HepG2 (cell line): ENCODE measurements at regions not wholly inside any gene's neighbourhood (a gene's known extent, or its start where the extent isn't known, plus 50 kb on each side); places are given as distances from the start of the nearest gene placed in this dataset.
A peak's percentile ranks its signal among the peaks of the same experiment; 100 is the strongest.

Experiments used
- ATAD3A ChIP-seq: sonication (generic); formaldehyde crosslinking; IDR thresholded peaks from 2 replicates; pipeline ENCODE4 v1.4.0; 2020; ENCODE audit warnings: missing genetic modification reagents
- CCDC6 ChIP-seq: sonication (generic); formaldehyde crosslinking; IDR thresholded peaks from 2 replicates; pipeline ENCODE4 v1.8.1; 2022; ENCODE audit warnings: mild to moderate bottlenecking, missing genetic modification reagents, moderate library complexity
- CHCHD3 ChIP-seq: sonication (generic); formaldehyde crosslinking; IDR thresholded peaks from 2 replicates; pipeline ENCODE4 v1.8.0; 2022; ENCODE audit warnings: mild to moderate bottlenecking, missing genetic modification reagents, moderate library complexity
- DPF2 ChIP-seq: sonication (generic); formaldehyde crosslinking; IDR thresholded peaks from 2 replicates; pipeline ENCODE4 v1.4.0; 2020; ENCODE audit warnings: mild to moderate bottlenecking, low read depth, missing genetic modification reagents, borderline replicate concordance
- FOSL1 ChIP-seq: sonication (generic); formaldehyde crosslinking; IDR thresholded peaks from 2 replicates; pipeline ENCODE4 v1.9.0; 2021; ENCODE audit warnings: missing genetic modification reagents, borderline replicate concordance
- FOXJ3 ChIP-seq: sonication (generic); formaldehyde crosslinking; IDR thresholded peaks from 2 replicates; pipeline ENCODE4 v1.4.0; 2020; ENCODE audit warnings: missing genetic modification reagents, mild to moderate bottlenecking, borderline replicate concordance
- MEIS1 ChIP-seq: sonication (generic); formaldehyde crosslinking; IDR thresholded peaks from 2 replicates; pipeline ENCODE4 v1.9.0; 2021; ENCODE audit warnings: mild to moderate bottlenecking, missing genetic modification reagents, moderate library complexity, borderline replicate concordance
- NAIF1 ChIP-seq: sonication (generic); formaldehyde crosslinking; IDR thresholded peaks from 2 replicates; pipeline ENCODE4 v1.5.0; 2020; ENCODE audit warnings: mild to moderate bottlenecking, missing genetic modification reagents, borderline replicate concordance
- PCBP1 ChIP-seq: fragments of 200-400 bp; formaldehyde crosslinking; IDR thresholded peaks from 2 replicates; pipeline ENCODE4 v1.6.1; 2017; ENCODE audit warnings: mild to moderate bottlenecking, low read depth, low read length, borderline replicate concordance
- SMARCC2 ChIP-seq: fragments of 450-650 bp; IDR thresholded peaks from 2 replicates; pipeline ENCODE4 v1.6.1; 2017; ENCODE audit warnings: antibody characterized with exemption, mild to moderate bottlenecking
- SOX13 ChIP-seq, 3 experiments: fragments of 450-650 bp in 1 of 3; sonication (generic) in 1 of 3; formaldehyde crosslinking in 1 of 3; IDR thresholded peaks in 2 of 3; conservative IDR thresholded peaks in 1 of 3; 2 replicates each; pipeline versions ENCODE4 v1.5.0 to v1.6.1; 2016 to 2020; ENCODE audit warnings: antibody characterized with exemption in 1 of 3, mild to moderate bottlenecking in 1 of 3, missing compliant biosample characterization in 1 of 3, missing genetic modification reagents in 1 of 3, moderate library complexity in 1 of 3
- ZNF207 ChIP-seq: fragments of 450-650 bp; IDR thresholded peaks from 2 replicates; pipeline ENCODE4 v1.6.1; 2016; ENCODE audit warnings: antibody characterized with exemption, borderline replicate concordance
- ZNF460 ChIP-seq: sonication (generic); formaldehyde crosslinking; IDR thresholded peaks from 2 replicates; pipeline ENCODE4 v1.5.1; 2020; ENCODE audit warnings: missing genetic modification reagents, mild to moderate bottlenecking, borderline replicate concordance
- ZNF530 ChIP-seq: sonication (generic); formaldehyde crosslinking; IDR thresholded peaks from 2 replicates; pipeline ENCODE4 v1.5.0; 2020; ENCODE audit warnings: low read depth, mild to moderate bottlenecking, missing genetic modification reagents
- ZNF720 ChIP-seq: sonication (generic); formaldehyde crosslinking; IDR thresholded peaks from 2 replicates; pipeline ENCODE4 v1.4.0; 2020; ENCODE audit warnings: missing genetic modification reagents
- TF ChIP-seq, protein P1 (sequence below): IDR thresholded peaks from 2 replicates; pipeline ENCODE4 v1.6.1; 2016; ENCODE audit warnings: mild to moderate bottlenecking, missing biosample characterization, missing genetic modification reagents
- TF ChIP-seq, protein P2 (sequence below): sonication (generic); formaldehyde crosslinking; IDR thresholded peaks from 2 replicates; pipeline ENCODE4 v1.4.0; 2020; ENCODE audit warnings: low read depth, mild to moderate bottlenecking, missing genetic modification reagents
- TF ChIP-seq, protein P3 (sequence below): IDR thresholded peaks from 2 replicates; pipeline ENCODE4 v1.6.1; 2016; ENCODE audit warnings: low read depth, borderline replicate concordance
- TF ChIP-seq, protein P4 (sequence below): sonication (generic); formaldehyde crosslinking; IDR thresholded peaks from 2 replicates; pipeline ENCODE4 v1.8.1; 2023; ENCODE audit warnings: mild to moderate bottlenecking, missing genetic modification reagents, borderline replicate concordance
- TF ChIP-seq, protein P5 (sequence below): sonication (generic); formaldehyde crosslinking; IDR thresholded peaks from 2 replicates; pipeline ENCODE4 v1.5.0; 2020; ENCODE audit warnings: mild to moderate bottlenecking, missing genetic modification reagents, borderline replicate concordance
- TF ChIP-seq, protein P6 (sequence below): sonication (generic); formaldehyde crosslinking; conservative IDR thresholded peaks from 2 replicates; pipeline ENCODE4 v1.4.0; 2020; ENCODE audit warnings: missing genetic modification reagents

DNA sequence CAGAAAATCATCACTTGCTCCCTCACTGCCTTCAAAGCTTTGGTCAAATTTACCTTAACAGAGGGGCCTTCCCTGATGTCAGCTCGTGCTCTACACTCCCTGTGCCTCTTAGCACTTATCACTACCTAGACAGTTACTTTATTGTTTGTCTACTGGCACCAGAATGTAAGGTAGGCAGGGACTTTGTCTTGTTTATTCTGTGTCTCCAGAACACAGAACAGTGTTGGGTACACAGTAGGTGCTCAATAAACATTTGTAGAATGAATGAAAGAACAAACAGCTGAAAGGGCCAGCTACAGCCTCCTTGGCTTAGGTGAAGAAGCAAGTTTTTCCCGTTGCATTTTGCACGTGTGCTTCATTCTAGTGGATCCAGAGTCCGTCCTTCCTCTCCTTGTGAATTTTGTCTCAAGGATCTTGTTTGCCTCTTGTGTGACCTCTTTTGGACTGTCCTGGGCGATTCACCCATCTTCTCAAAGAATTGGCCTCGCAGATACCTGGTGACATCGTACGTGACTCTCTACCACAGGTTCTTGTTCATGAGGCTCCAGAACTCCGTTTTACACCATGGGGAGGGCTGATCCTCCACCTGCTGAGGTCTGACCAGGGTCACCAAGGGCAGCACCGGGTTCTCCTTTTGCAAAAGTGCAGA is 84.2 kb upstream of the ARMC2 start (continued):
- TF ChIP-seq PCBP1 (no peak), SMARCC2 (no peak), CCDC6 (CRISPR knock-in tag) (peak; percentile 68; the same call in 1 of the 2 replicates), NAIF1 (CRISPR knock-in tag) (no peak), SOX13 (IDR thresholded peaks at IDR 0.05) (peak; percentile 80), SOX13 (CRISPR knock-in tag; conservative IDR thresholded peaks at IDR 0.05 in 1 of 2, IDR thresholded peaks at IDR 0.05 in 1 of 2) (peak in 1 of 2 experiments; percentile 96; a peak in 2 of 4 replicates), MEIS1 (CRISPR knock-in tag) (0 out of 2 replicates have a peak, but pooled peaks have one; percentile 33), FOXJ3 (CRISPR knock-in tag) (peak; percentile 94; the same call in 1 of the 2 replicates), ATAD3A (CRISPR knock-in tag) (no peak), ZNF530 (CRISPR knock-in tag) (no peak), ZNF207 (no peak), DPF2 (CRISPR knock-in tag) (peak; percentile 84), CHCHD3 (no peak), ZNF720 (CRISPR knock-in tag) (no peak), ZNF460 (CRISPR knock-in tag) (no peak), FOSL1 (no peak)
- TF ChIP-seq, protein P1, sequence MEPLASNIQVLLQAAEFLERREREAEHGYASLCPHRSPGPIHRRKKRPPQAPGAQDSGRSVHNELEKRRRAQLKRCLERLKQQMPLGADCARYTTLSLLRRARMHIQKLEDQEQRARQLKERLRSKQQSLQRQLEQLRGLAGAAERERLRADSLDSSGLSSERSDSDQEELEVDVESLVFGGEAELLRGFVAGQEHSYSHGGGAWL (CRISPR knock-in tag), result no peak
- TF ChIP-seq, protein P2, sequence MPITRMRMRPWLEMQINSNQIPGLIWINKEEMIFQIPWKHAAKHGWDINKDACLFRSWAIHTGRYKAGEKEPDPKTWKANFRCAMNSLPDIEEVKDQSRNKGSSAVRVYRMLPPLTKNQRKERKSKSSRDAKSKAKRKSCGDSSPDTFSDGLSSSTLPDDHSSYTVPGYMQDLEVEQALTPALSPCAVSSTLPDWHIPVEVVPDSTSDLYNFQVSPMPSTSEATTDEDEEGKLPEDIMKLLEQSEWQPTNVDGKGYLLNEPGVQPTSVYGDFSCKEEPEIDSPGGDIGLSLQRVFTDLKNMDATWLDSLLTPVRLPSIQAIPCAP (CRISPR knock-in tag), result no peak
- TF ChIP-seq, protein P3, sequence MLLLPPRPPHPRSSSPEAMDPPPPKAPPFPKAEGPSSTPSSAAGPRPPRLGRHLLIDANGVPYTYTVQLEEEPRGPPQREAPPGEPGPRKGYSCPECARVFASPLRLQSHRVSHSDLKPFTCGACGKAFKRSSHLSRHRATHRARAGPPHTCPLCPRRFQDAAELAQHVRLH (CRISPR knock-in tag), result peak; percentile 48; the same call in 1 of the 2 replicates
- TF ChIP-seq, protein P4, sequence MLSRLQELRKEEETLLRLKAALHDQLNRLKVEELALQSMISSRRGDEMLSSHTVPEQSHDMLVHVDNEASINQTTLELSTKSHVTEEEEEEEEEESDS (CRISPR knock-in tag), result no peak; the same call in 1 of the 2 replicates
- TF ChIP-seq, protein P5, sequence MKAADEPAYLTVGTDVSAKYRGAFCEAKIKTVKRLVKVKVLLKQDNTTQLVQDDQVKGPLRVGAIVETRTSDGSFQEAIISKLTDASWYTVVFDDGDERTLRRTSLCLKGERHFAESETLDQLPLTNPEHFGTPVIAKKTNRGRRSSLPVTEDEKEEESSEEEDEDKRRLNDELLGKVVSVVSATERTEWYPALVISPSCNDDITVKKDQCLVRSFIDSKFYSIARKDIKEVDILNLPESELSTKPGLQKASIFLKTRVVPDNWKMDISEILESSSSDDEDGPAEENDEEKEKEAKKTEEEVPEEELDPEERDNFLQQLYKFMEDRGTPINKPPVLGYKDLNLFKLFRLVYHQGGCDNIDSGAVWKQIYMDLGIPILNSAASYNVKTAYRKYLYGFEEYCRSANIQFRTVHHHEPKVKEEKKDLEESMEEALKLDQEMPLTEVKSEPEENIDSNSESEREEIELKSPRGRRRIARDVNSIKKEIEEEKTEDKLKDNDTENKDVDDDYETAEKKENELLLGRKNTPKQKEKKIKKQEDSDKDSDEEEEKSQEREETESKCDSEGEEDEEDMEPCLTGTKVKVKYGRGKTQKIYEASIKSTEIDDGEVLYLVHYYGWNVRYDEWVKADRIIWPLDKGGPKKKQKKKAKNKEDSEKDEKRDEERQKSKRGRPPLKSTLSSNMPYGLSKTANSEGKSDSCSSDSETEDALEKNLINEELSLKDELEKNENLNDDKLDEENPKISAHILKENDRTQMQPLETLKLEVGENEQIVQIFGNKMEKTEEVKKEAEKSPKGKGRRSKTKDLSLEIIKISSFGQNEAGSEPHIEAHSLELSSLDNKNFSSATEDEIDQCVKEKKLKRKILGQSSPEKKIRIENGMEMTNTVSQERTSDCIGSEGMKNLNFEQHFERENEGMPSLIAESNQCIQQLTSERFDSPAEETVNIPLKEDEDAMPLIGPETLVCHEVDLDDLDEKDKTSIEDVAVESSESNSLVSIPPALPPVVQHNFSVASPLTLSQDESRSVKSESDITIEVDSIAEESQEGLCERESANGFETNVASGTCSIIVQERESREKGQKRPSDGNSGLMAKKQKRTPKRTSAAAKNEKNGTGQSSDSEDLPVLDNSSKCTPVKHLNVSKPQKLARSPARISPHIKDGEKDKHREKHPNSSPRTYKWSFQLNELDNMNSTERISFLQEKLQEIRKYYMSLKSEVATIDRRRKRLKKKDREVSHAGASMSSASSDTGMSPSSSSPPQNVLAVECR (CRISPR knock-in tag), result peak; percentile 58; the same call in 1 of the 2 replicates
- TF ChIP-seq, protein P6, sequence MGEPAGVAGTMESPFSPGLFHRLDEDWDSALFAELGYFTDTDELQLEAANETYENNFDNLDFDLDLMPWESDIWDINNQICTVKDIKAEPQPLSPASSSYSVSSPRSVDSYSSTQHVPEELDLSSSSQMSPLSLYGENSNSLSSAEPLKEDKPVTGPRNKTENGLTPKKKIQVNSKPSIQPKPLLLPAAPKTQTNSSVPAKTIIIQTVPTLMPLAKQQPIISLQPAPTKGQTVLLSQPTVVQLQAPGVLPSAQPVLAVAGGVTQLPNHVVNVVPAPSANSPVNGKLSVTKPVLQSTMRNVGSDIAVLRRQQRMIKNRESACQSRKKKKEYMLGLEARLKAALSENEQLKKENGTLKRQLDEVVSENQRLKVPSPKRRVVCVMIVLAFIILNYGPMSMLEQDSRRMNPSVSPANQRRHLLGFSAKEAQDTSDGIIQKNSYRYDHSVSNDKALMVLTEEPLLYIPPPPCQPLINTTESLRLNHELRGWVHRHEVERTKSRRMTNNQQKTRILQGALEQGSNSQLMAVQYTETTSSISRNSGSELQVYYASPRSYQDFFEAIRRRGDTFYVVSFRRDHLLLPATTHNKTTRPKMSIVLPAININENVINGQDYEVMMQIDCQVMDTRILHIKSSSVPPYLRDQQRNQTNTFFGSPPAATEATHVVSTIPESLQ (CRISPR knock-in tag), result no peak
